ENCODE measurements at regions not wholly inside any gene's neighbourhood (a gene's known extent, or its start where the extent isn't known, plus 50 kb on each side); places are given as distances from the start of the nearest gene placed in this dataset.

DNA sequence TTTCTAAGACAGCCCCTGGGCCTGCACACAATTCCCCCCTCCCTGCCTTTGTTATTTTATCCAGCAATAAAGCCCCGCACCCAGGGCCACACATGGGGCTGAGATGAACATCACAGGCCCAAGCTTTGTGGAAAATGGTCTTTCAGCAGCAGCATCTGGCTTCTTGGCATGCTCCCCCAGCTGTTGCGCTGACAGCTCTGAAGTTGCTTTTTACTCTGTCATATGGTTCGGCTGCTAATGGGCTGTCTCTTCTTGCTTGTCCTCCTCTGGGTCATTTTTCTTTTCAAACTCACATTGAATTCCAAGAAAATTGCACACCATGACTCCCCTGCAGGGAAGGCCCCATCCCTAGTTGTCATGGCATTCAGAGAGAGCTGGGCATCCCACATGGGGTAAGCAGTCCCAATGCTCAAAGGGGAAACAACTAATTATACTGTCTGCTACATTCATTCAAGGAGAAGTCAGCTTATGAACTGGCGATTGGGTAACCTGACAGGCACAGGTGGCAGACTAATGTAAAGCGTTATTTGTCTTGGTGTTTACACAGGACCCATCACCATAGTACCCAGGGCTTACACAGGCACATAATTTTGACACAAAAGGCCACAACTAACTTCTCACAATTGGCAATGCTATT, 74.0 kb upstream of the CDKN3 start:
- TF ChIP-seq POLR2AphosphoS5 (IDR thresholded peaks at IDR 0.05; ENCODE audit: low read depth, low read length): no peak
- no peak for TF ChIP-seq POLR2A (IDR thresholded peaks at IDR 0.05; ENCODE audit: low read depth, low read length)

Measured in GM12892 (cell line).